ENCODE measurements at regions not wholly inside any gene's neighbourhood (a gene's known extent, or its start where the extent isn't known, plus 50 kb on each side); places are given as distances from the start of the nearest gene placed in this dataset.
"Not testable (repeated sequence)": the region's sequence is repeated elsewhere in the genome, so short reads cannot be mapped to it uniquely, and the experiment has no call there.

GRCh38 chr22:48718818-48719500 is 1108.7 kb downstream of the BRD1 start:
- intact Hi-C loops (cut with DNase I): no loop called here

GRCh38 chr22:48717883-48718817 is 1109.5 kb downstream of the BRD1 start:
- no peak overlapping the region for H3K4me3 ChIP-seq
- H3K27ac ChIP-seq: no peak overlapping the region
- TF ChIP-seq CTCF (IDR thresholded peaks at IDR 0.05): no peak
- DNase-seq: peak in 1 of 4 donors; percentile 69
- no peaks in the 10 kb centered on the region for H3K4me1 ChIP-seq
- peaks cover 0 to 7% of the 10 kb centered on the region in 2 donors for H3K9me3 ChIP-seq
- H3K27me3 ChIP-seq: peaks cover 0 to 19% of the 10 kb centered on the region in 2 donors
- intact Hi-C loops (cut with DNase I): no loop called here
- ATAC-seq: no peak
- no peaks in the 10 kb centered on the region for H3K36me3 ChIP-seq

More at GRCh38 chr22:48718818-48719500, 1108.7 kb downstream of the BRD1 start:
- ATAC-seq (no peak), DNase-seq (peak in 2 of 4 donors; percentile 12 to 59)
- Histone ChIP-seq H3K4me1 (no peaks in the 10 kb centered on the region), H3K4me3 (no peak overlapping the region), H3K9me3 (peaks cover 0 to 7% of the 10 kb centered on the region in 2 donors), H3K27me3 (peaks cover 0 to 19% of the 10 kb centered on the region in 2 donors), H3K27ac (no peak overlapping the region), H3K36me3 (no peaks in the 10 kb centered on the region)
- TF ChIP-seq CTCF (IDR thresholded peaks at IDR 0.05): no peak

- peak in 1 of 4 donors; percentile 43 for DNase-seq
- H3K27me3 ChIP-seq: peaks cover 0 to 19% of the 10 kb centered on the region in 2 donors
- peaks cover 0 to 7% of the 10 kb centered on the region in 2 donors for H3K9me3 ChIP-seq
- no peaks in the 10 kb centered on the region for H3K36me3 ChIP-seq
- H3K4me3 ChIP-seq: no peak overlapping the region
- no peak for ATAC-seq
- no peak overlapping the region for H3K27ac ChIP-seq
- intact Hi-C loops (cut with DNase I): no loop called here
- TF ChIP-seq CTCF (IDR thresholded peaks at IDR 0.05): no peak
- no peaks in the 10 kb centered on the region for H3K4me1 ChIP-seq
These were observed 1110.4 kb downstream of the BRD1 start for GRCh38 chr22:48717076-48717810.

GRCh38 chr22:48716154-48716553 is 1111.5 kb downstream of the BRD1 start:
- ATAC-seq; DNase-seq; H3K4me3 ChIP-seq; H3K27ac ChIP-seq; H3K4me1 ChIP-seq; H3K36me3 ChIP-seq; intact Hi-C loops (cut with DNase I); H3K9me3 ChIP-seq: not testable (repeated sequence)
- peaks cover 0 to 19% of the 10 kb centered on the region in 2 donors for H3K27me3 ChIP-seq

GRCh38 chr22:48715511-48715910 is 1112.2 kb downstream of the BRD1 start:
- no peak for TF ChIP-seq CTCF (IDR thresholded peaks at IDR 0.05)
- ATAC-seq: no peak
- Histone ChIP-seq H3K4me1 (no peaks in the 10 kb centered on the region), H3K27me3 (peaks cover 0 to 19% of the 10 kb centered on the region in 2 donors), H3K36me3 (no peaks in the 10 kb centered on the region), H3K4me3 (no peak overlapping the region), H3K27ac (no peak overlapping the region), H3K9me3 (peaks cover 0 to 7% of the 10 kb centered on the region in 2 donors)
- no peak for DNase-seq
- intact Hi-C loops (cut with DNase I): no loop called here

Measured in left lung (tissue), 4 donors.